M059J (cell line): ENCODE measurements at regions not wholly inside any gene's neighbourhood (a gene's known extent, or its start where the extent isn't known, plus 50 kb on each side); places are given as distances from the start of the nearest gene placed in this dataset.
A peak's percentile ranks its signal among the peaks of the same experiment; 100 is the strongest.
"Not testable (repeated sequence)": the region's sequence is repeated elsewhere in the genome, so short reads cannot be mapped to it uniquely, and the experiment has no call there.

Experiments used
- DNase-seq: peaks from one replicate; pipeline ENCODE4 v3.0.0-alpha.2; 2012; ENCODE audit warnings: low read depth

GRCh38 chr20:47983642-47984041 lies 198.4 kb upstream of the SULF2 start:
- DNase-seq: not testable (repeated sequence)

GRCh38 chr20:47982574-47983360 lies 197.5 kb upstream of the SULF2 start:
- no peak for DNase-seq

GRCh38 chr20:47981222-47981621 lies 195.9 kb upstream of the SULF2 start:
- no peak for DNase-seq

- DNase-seq: no peak
These were observed 195.3 kb upstream of the SULF2 start for GRCh38 chr20:47980336-47981177.

- DNase-seq: not testable (repeated sequence)
These were observed 194.2 kb upstream of the SULF2 start for GRCh38 chr20:47979361-47980095.

- not testable (repeated sequence) for DNase-seq
These were observed 193.3 kb upstream of the SULF2 start for GRCh38 chr20:47978428-47979120.

- not testable (repeated sequence) for DNase-seq
These were observed 192.5 kb upstream of the SULF2 start for GRCh38 chr20:47977789-47978252.

- not testable (repeated sequence) for DNase-seq
These were observed 191.9 kb upstream of the SULF2 start for GRCh38 chr20:47977017-47977788.

- DNase-seq: no peak
These were observed 189.1 kb upstream of the SULF2 start for GRCh38 chr20:47974234-47974878.

GRCh38 chr20:47973519-47974233 lies 188.4 kb upstream of the SULF2 start:
- DNase-seq: peak; percentile 58

- DNase-seq: no peak
These were observed 187.6 kb upstream of the SULF2 start for GRCh38 chr20:47972916-47973309.

GRCh38 chr20:47972297-47972915 lies 187.1 kb upstream of the SULF2 start:
- peak; percentile 89 for DNase-seq

GRCh38 chr20:47971058-47971791 lies 185.9 kb upstream of the SULF2 start:
- no peak for DNase-seq

GRCh38 chr20:47970282-47970903 lies 185.1 kb upstream of the SULF2 start:
- peak; percentile 96 for DNase-seq

- DNase-seq: no peak
These were observed 184.1 kb upstream of the SULF2 start for GRCh38 chr20:47969426-47969825.

- DNase-seq: no peak
These were observed 183.4 kb upstream of the SULF2 start for GRCh38 chr20:47968541-47969310.

- DNase-seq: no peak
These were observed 178.9 kb upstream of the SULF2 start for GRCh38 chr20:47964149-47964548.
